ENCODE measurements at regions not wholly inside any gene's neighbourhood (a gene's known extent, or its start where the extent isn't known, plus 50 kb on each side); places are given as distances from the start of the nearest gene placed in this dataset.

GRCh38 chr3:31356941-31357340, 175.8 kb upstream of the STT3B start:
- Histone ChIP-seq H3K4me2 (no peak overlapping the region), H3K4me1 (ENCODE audit: low read depth, poor library complexity, severe bottlenecking) (no peaks in the 10 kb centered on the region), H2AFZ (ENCODE audit: low read depth) (no peak overlapping the region), H3K79me2 (ENCODE audit: insufficient read depth, low read depth) (no peaks in the 10 kb centered on the region), H3K4me3 (IDR thresholded peaks at IDR 0.05; ENCODE audit: insufficient read depth, low read depth, low read length) (no peak overlapping the region), H4K20me1 (ENCODE audit: insufficient read depth) (no peaks in the 10 kb centered on the region), H3K27me3 (ENCODE audit: insufficient read depth, low read depth) (no peaks in the 10 kb centered on the region), H3K9ac (no peak overlapping the region), H3K36me3 (ENCODE audit: insufficient read depth) (no peaks in the 10 kb centered on the region), H3K27ac (no peak overlapping the region)
- TF ChIP-seq CTCF (conservative IDR thresholded peaks at IDR 0.05; ENCODE audit: low read depth, low read length), result no peak

- no peaks in the 10 kb centered on the region for H3K4me1 ChIP-seq (ENCODE audit: low read depth, poor library complexity, severe bottlenecking)
- no peaks in the 10 kb centered on the region for H3K27me3 ChIP-seq (ENCODE audit: insufficient read depth, low read depth)
- H4K20me1 ChIP-seq (ENCODE audit: insufficient read depth), result no peaks in the 10 kb centered on the region
- H3K4me2 ChIP-seq, result no peak overlapping the region
- no peak overlapping the region for H2AFZ ChIP-seq (ENCODE audit: low read depth)
- H3K4me3 ChIP-seq (IDR thresholded peaks at IDR 0.05; ENCODE audit: insufficient read depth, low read depth, low read length), result no peak overlapping the region
- H3K27ac ChIP-seq, result no peak overlapping the region
- no peaks in the 10 kb centered on the region for H3K36me3 ChIP-seq (ENCODE audit: insufficient read depth)
- no peaks in the 10 kb centered on the region for H3K79me2 ChIP-seq (ENCODE audit: insufficient read depth, low read depth)
- no peak for TF ChIP-seq CTCF (conservative IDR thresholded peaks at IDR 0.05; ENCODE audit: low read depth, low read length)
- H3K9ac ChIP-seq, result no peak overlapping the region
Measured at GRCh38 chr3:31357451-31357850, 175.3 kb upstream of the STT3B start.

GRCh38 chr3:31358473-31359070, 174.2 kb upstream of the STT3B start:
- H3K4me3 ChIP-seq (IDR thresholded peaks at IDR 0.05; ENCODE audit: insufficient read depth, low read depth, low read length), result no peak overlapping the region
- H3K27me3 ChIP-seq (ENCODE audit: insufficient read depth, low read depth), result no peaks in the 10 kb centered on the region
- H4K20me1 ChIP-seq (ENCODE audit: insufficient read depth), result no peaks in the 10 kb centered on the region
- H3K9ac ChIP-seq, result no peak overlapping the region
- no peaks in the 10 kb centered on the region for H3K36me3 ChIP-seq (ENCODE audit: insufficient read depth)
- H3K4me1 ChIP-seq (ENCODE audit: low read depth, poor library complexity, severe bottlenecking), result no peaks in the 10 kb centered on the region
- no peak for TF ChIP-seq CTCF (conservative IDR thresholded peaks at IDR 0.05; ENCODE audit: low read depth, low read length)
- no peak overlapping the region for H3K27ac ChIP-seq
- H3K4me2 ChIP-seq, result no peak overlapping the region
- H3K79me2 ChIP-seq (ENCODE audit: insufficient read depth, low read depth), result no peaks in the 10 kb centered on the region
- no peak overlapping the region for H2AFZ ChIP-seq (ENCODE audit: low read depth)

- Histone ChIP-seq H3K9ac (no peak overlapping the region), H3K4me2 (no peak overlapping the region)
Measured at GRCh38 chr3:31361371-31362273, 171.1 kb upstream of the STT3B start.

More at GRCh38 chr3:31361371-31362273, 171.1 kb upstream of the STT3B start:
- no peaks in the 10 kb centered on the region for H4K20me1 ChIP-seq (ENCODE audit: insufficient read depth)
- H2AFZ ChIP-seq (ENCODE audit: low read depth), result no peak overlapping the region
- no peaks in the 10 kb centered on the region for H3K27me3 ChIP-seq (ENCODE audit: insufficient read depth, low read depth)
- no peak for TF ChIP-seq CTCF (conservative IDR thresholded peaks at IDR 0.05; ENCODE audit: low read depth, low read length)
- no peak overlapping the region for H3K27ac ChIP-seq
- H3K36me3 ChIP-seq (ENCODE audit: insufficient read depth), result no peaks in the 10 kb centered on the region
- no peak overlapping the region for H3K4me3 ChIP-seq (IDR thresholded peaks at IDR 0.05; ENCODE audit: insufficient read depth, low read depth, low read length)
- H3K4me1 ChIP-seq (ENCODE audit: low read depth, poor library complexity, severe bottlenecking), result no peaks in the 10 kb centered on the region
- no peaks in the 10 kb centered on the region for H3K79me2 ChIP-seq (ENCODE audit: insufficient read depth, low read depth)
